NCI-H446 treated with DMSO at 0.1 percent for 48 hours (cell line): ENCODE measurements at regions not wholly inside any gene's neighbourhood (a gene's known extent, or its start where the extent isn't known, plus 50 kb on each side); places are given as distances from the start of the nearest gene placed in this dataset.

Experiments
- DNase-seq: peaks from one replicate; lab custom pipeline; 2025; lab: John Stamatoyannopoulos, UW

DNA sequence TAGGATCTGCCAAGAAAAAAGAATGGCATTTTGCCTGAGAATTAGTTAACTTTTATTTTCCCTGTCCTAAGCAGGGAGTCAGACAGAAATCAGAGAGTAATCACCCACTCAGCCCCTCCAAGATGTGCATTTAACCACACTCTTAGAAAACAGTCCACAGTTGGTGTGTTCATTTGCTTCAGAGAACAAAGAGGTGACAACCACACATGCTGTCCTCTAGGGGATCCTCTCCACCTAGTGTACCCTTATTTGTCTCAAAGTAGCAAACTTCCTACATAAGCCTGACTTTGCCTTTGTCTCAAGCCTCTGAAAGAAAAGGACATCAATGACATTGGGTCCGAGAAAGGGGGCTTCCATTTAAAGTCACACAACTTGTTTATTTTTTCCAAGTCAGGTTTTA is 107.0 kb upstream of the RFC3 start:
- DNase-seq: peak; percentile 6

DNA sequence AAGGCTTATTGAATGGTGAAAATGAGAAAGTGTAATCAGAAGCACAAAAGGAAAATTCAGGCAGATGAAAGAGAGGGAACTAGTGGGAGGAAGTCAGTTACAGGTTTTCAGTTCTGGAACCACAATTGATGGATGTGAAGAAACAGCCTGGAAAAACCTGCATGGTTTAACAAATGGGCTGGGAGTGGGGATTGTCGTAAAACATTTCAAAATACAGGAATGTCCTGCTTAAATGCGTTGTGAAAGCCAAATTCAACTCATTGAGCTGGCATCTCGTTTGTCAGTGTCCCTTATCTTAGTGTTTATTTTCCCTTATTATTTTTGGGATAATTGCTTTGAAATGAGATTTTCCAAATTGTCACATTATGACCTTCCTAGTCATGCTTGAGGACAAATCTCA is 106.5 kb upstream of the RFC3 start:
- no peak for DNase-seq

DNA sequence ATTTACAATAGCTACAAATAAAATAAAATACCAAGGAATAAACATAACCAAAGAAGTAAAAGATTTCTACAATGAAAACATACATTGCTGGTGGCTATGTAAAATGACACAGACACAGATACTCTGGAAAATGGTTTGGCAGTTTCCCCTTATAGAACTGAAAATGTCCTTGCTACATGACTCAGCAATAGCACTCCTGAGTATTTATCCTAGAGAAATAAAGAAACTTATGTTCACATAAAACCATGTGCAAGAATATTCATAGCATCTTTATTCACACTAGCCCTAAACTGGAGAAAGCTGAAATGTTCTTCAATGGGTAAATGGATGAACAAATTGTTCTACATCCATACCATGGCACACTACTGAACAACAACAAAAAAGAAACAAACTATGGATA is 100.2 kb upstream of the RFC3 start:
- no peak for DNase-seq

DNA sequence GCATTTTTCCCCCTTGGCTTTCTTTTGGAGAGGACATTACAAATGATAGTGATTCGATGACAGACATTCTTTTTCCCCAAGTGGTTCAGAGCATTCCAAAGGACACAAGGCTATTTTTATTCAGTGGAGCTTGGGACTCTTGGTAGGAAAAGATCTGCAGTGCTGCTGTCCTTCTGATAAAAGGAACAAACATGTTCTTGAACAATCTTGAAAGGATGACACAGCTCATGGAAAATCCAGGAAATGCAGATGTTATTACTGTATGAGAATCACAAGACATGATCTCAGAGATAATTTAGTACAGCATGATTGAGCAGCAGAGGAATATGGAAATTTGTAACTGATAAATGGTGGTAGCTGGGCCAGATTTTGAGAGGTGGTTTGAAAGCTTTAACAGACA is 96.2 kb upstream of the RFC3 start:
- DNase-seq: no peak

DNA sequence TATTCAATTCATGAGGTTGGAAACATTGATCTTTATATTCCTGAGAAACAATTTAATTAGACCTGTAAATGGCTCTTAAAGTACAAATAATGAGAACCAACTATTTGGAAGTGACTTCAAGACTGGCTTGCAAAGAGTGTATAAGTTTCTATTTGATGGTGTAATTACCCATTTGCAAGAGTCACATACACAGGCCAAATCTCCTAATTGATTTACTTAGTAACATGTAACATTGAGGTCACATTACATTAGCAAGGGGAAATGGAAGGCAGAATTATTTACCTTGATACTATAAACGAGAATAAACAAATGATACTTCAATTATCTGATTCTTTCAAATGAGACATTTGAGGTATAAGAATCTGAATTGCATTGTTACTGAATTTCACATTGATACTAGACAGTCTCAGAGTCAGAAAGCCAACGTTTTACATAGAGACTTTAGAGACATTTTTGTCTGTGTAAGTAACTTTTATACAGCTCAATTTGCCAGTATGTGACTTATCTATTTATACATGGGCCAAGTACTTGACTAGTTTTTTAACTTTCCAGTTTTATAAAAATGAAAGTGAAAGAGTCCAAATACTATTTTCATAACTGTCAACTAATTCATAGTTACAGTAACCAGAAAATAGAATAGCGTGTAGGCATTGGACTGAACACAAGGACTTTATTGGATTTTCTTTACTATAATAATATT is 95.6 kb upstream of the RFC3 start:
- DNase-seq: no peak

GRCh38 chr13:33723365-33723764 is 94.6 kb upstream of the RFC3 start:
- no peak for DNase-seq

DNA sequence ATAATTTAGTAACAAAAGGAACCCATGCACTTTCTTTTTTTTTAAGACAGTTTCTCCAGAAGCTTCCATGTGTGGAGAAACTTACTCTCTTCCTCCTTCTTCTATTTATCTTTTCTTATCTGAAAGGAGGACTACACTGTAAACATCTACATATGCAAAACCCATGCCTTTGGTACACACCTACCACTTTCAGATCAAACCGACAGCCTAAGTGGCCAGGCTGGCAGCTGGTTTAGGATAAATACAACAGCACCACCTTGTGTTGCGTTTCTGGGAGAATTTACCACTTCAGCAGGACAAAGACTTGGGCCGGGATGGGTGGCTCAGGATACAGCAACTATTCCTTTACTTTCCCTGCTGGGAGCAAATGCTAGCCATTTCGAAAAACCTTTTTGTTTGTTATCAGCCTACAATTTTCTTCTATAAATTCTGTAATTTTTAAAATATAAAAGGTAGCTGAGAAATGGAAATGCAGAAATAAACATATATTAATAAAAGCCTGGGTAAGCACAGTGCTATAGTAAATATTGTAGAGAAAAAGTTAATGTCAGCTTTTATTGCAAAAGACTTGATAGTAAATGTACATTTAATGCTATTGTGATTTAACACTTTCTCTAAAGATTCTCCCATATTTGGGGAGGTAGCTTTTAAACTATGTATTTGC is 94.0 kb upstream of the RFC3 start:
- peak; percentile 81 for DNase-seq

GRCh38 chr13:33725340-33725739 is 92.6 kb upstream of the RFC3 start:
- DNase-seq: no peak

DNA sequence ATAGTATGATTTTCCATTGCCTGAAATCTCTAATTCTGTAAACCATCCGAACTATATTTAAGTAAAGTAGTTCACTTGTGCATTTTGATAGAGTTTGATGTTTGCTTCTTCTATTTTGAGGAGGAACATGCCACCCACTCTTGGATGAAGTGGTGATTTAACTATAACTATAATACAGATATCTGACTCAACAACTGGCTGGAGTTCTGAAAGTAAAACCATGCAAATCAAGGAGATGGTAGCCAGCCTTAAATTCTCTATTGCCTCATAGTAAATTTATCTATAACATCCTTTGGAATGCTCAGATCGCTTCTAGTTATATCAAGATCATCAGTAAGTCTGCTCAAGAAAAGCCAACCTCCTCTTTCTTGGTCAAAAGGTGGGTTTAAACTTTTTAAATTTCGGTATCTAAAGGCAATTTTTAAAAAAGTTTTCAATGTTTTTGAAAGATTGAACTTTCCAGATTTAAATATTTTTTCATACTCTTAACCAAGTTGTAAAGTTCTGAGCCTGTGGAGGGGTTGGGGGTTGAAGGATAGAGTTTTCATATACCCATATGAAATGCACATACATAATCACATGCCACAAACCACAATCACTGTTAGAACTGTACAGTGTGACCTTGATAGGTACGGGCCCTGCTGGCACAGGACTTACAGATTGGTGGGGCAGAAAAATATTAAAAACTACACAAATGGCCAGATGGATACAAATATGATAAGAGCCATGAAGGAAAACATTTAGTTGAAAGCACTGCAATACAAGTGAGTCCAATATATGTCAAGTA is 90.5 kb upstream of the RFC3 start:
- DNase-seq: no peak

GRCh38 chr13:33728271-33729037 is 89.5 kb upstream of the RFC3 start:
- DNase-seq: peak; percentile 25

- DNase-seq: no peak
Observed at GRCh38 chr13:33730147-33730546, 87.8 kb upstream of the RFC3 start.

- no peak for DNase-seq
Observed at GRCh38 chr13:33730619-33731018, 87.3 kb upstream of the RFC3 start.

- DNase-seq: no peak
Observed at GRCh38 chr13:33735276-33735675, 82.7 kb upstream of the RFC3 start.

- no peak for DNase-seq
Observed at GRCh38 chr13:33739254-33739653, 78.7 kb upstream of the RFC3 start.

DNA sequence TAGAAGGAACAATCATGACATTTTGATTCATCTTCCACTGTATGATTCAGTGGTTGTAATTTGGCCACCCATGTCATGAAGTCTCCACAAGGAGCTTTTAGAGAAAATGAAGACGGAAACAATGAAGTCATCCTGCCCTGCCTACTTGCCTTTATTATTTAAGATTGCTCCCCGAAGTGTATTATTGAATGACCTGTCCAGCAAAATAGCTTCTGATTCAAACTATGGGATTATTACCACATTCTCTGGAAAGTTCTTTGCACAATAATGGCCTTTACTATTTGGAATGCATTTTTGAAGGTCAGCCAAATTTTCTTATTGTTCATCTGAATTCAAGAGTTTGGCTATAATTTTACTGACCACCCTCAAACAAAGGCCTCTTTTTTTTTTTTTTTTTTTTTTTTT is 77.8 kb upstream of the RFC3 start:
- DNase-seq: no peak

DNA sequence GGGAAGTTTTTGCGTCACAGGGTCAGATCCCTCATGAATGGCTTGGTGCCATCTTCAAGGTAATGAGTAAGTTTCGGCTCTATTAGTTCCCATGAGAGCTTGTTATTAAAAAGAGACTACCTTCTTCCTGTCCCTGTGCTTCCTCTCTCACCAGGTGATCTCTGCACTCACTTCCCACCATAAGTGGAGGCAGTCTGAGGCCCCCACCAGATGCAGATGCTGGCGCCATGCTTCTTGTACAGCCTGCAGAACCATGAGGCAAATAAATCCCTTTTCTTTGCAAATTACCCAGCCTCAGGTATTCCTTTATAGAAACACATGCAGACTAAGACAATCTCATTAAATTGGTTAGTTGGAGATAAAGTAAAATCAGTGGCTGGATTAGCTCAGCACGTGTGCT is 75.6 kb upstream of the RFC3 start:
- DNase-seq: no peak

DNA sequence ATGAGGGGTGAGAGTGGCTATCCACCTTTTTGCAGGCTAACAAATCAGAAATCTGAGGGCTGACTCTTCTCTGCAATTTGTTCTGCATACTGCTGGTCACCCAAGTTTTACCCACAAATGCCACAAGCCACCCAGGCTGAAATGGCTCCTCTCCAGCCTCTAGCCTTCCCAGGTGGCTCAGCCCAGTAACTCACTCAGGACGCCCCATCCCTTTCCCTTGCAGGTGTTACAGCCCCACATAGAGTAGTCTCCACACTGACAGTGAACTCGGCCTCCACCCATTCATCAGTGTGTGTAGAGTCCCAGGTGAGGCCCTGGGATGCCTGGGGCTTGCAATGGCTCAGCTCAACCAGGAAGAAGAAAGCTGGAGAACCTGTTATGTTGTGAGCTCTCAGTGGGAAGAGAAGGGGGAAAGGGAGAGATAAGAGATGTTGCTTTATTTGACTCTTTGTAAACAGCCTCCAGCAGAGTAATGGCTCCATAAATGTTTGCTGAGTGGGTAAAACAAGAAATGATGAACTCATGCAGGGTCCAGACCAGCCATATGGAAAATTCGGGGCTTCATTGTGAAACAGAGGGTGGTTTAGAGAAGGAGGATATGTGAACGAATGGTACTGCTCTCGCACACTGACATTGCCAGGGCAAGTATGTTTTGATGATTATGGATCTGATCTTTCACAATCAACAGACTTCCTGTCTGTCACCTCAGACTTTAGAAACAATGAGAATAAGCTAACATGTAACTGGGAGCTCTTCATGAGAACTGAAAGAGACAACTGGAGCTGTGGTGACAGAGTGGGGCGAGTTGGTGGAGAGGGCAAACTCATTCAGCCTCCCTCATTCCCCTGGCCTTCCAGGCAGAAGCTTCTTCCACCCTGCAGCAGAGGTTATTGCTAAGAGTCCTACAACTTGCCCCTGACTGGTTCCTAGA is 74.2 kb upstream of the RFC3 start:
- DNase-seq: no peak

- DNase-seq: no peak
Observed at GRCh38 chr13:33744589-33745369, 73.2 kb upstream of the RFC3 start.

DNA sequence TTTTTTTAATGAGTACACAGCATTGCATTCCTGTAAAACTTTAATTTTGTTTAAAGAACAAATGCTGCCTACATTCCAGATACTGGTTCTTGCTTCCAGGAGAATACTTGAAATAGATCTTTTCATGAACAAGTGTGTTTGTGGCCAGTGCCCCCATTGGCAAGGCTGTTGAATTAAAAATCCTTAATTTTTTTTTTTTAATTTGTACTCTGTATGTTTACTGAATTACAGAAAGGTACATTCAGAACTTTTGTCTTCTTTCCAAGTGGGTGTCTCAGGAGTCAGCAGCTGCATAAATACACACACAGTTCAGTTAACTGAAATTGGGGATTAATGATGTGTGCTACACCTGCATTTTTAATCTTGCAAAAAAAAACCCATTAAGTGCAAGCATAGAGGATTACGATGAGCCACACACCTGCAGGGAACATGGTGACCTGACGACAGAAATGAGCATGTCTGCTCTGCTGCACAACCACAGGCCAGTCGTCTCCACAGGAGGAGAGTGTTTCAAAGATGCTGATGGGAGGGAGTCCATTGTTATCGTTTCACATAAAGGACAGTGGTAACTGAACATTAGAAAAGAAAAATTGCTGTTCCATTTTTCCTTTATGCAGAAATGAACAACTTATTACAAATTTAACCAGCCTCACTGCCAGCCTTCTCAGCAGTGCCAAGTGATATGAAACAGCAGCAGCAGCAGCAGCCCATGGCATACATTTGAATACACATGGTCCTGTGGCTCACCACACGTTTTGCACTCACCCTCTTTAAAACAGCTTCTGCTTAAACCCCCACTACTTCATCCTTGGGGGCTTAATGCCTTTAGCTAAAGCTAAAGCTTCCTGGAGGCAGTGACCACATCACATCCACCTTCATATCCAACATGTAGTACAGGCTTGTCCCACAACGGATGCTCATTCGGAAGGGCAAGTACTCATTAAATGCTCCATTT is 72.3 kb upstream of the RFC3 start:
- no peak for DNase-seq
